ENCODE measurements at regions not wholly inside any gene's neighbourhood (a gene's known extent, or its start where the extent isn't known, plus 50 kb on each side); places are given as distances from the start of the nearest gene placed in this dataset.

DNA sequence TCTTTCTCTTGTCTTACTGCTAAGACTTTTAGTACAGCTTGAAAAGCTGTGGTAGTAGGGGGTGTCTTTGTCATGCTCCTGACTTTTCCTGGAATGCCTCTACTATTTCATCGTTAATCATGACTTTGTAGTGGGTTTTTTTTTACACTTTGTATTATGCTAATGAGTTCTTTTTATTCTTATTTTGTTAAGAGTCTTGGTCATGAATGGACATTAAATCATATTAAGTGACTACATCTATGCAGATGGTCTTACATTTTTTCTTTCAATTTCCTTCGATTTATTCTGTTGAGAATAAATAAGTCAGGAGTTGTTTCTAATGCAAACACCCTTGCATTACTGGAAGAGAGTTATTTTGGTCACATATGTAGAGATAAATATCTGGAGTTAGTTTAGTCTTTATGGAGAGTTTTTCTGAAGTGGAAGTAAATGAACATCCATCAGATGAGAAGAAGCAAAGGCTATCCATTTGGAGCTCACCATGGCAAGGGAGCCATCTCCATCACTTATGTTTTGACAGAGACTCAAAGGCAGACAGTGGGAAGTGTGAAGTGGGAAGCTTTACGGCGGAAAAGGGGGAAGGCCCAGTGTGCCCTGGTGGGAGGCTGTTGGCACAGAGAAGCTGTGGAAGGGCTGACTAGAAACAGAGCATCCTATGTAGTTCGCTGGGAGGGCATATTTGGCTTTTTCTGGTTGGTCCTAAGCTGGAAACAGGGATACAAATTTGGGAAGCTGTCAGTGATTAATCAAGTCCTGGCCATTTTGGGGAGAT is 73.1 kb upstream of the PRR23E start:
- no peak for DNase-seq (ENCODE audit: low read depth)
- no peak overlapping the region for H3K4me3 ChIP-seq (ENCODE audit: low read depth, low read length)
- TF ChIP-seq, protein P1, sequence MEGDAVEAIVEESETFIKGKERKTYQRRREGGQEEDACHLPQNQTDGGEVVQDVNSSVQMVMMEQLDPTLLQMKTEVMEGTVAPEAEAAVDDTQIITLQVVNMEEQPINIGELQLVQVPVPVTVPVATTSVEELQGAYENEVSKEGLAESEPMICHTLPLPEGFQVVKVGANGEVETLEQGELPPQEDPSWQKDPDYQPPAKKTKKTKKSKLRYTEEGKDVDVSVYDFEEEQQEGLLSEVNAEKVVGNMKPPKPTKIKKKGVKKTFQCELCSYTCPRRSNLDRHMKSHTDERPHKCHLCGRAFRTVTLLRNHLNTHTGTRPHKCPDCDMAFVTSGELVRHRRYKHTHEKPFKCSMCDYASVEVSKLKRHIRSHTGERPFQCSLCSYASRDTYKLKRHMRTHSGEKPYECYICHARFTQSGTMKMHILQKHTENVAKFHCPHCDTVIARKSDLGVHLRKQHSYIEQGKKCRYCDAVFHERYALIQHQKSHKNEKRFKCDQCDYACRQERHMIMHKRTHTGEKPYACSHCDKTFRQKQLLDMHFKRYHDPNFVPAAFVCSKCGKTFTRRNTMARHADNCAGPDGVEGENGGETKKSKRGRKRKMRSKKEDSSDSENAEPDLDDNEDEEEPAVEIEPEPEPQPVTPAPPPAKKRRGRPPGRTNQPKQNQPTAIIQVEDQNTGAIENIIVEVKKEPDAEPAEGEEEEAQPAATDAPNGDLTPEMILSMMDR (IDR thresholded peaks at IDR 0.05; ENCODE audit: insufficient read depth, low read depth, low read length, missing control alignments) = no peak

DNA sequence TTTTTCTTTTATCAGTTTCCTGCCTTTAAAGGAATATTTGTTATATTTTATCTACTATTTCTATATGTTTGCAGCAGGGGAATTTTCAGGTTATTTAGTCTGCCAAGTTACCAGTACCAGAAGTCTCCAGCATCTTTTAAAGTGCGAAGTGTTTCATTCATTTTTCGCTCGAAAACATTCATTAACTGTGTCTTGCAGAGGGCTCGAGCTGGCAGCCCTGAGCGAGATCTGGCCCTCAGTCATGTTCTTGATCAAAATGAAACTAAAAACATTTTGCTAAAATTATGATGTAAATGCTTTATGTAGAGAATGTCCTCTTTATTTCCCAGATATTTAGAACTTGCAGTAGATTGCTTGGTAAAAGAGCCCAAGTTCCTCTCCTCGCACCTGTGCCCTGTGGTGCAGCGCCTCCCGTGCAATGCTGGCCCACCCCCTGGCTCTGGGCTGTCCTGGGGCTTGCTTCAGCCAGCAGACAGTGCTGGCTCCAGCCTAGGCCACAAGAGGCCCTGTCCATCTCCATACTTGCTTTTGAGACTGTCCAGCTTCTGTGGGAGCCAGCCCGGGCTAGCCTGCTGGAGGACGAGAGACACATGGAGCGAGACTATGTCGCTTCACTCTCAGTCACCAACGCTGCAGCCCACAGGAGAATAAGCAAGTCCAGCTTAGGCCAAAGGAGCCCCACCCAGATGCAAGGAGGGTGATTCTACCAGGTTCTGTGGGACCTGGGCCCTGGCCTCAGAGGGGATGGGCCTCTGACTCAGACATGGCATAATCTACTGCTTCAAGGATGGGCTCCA is 71.9 kb upstream of the PRR23E start:
- DNase-seq (ENCODE audit: low read depth) = no peak
- no peak overlapping the region for H3K4me3 ChIP-seq (ENCODE audit: low read depth, low read length)
- TF ChIP-seq, protein P1 (IDR thresholded peaks at IDR 0.05; ENCODE audit: insufficient read depth, low read depth, low read length, missing control alignments) = no peak

DNA sequence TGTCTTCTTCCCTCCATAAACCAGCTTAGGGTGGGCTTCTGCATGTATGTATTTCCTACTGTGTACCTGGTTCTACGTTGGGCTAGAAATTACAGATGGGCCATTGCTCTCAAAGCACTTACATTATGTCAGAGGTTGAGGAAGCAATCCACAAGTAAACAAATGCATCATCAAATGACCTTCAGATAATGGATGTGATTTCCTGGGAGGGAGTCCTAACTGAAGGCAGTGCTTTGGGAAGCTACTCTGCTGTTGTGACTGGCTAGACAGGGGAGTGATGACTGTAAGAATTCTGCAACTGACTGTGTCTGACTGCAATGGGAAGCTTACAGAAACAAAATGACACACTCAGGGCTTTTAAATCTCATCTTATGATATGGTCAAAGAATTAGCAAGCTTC is 71.0 kb upstream of the PRR23E start:
- no peak for DNase-seq (ENCODE audit: low read depth)
- TF ChIP-seq, protein P1 (IDR thresholded peaks at IDR 0.05; ENCODE audit: insufficient read depth, low read depth, low read length, missing control alignments) = no peak
- no peak overlapping the region for H3K4me3 ChIP-seq (ENCODE audit: low read depth, low read length)

DNA sequence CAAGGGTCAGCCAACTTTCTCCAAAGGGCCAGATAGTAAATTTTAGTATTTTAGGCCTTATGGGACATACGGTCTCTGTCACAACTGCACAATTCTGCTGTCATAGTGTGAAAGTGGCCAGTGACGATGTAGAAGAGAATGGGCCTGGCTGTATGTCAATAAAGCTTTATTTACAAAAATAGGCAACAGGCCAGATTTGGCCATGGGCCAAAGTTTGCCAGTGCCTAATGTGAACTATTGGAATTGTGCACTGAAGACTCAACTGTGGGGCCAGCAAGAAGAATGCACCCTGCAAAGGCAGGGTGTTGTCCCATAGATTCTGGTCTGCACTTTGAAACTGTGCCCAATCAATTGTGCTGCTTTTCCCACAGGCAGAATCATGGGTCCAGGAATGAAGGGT is 69.4 kb upstream of the PRR23E start:
- TF ChIP-seq, protein P1 (IDR thresholded peaks at IDR 0.05; ENCODE audit: insufficient read depth, low read depth, low read length, missing control alignments) = no peak
- no peak for DNase-seq (ENCODE audit: low read depth)

DNA sequence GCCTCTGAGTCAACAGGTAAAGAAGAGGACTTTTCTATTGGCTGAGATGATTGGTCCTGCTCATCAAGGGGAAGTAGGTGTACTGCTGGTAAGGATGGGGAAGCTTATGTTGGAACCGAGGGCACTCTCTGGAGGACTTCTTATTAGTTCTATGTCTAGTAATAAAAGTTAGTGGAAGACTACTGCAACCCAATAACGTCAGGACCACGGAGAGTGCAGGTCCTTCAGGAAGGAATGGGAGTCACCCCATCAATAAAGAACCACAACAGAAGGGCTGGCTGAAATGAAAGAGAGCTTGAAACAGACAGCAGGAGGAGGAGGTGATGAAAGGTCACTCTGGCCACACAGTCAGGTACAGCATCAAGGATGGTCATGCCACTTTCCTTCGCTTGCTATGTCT is 68.8 kb upstream of the PRR23E start:
- TF ChIP-seq, protein P1 (IDR thresholded peaks at IDR 0.05; ENCODE audit: insufficient read depth, low read depth, low read length, missing control alignments) = no peak
- H3K4me3 ChIP-seq (ENCODE audit: low read depth, low read length) = no peak overlapping the region
- no peak for DNase-seq (ENCODE audit: low read depth)

More for the DNA sequence above, 69.4 kb upstream of the PRR23E start:
- no peak overlapping the region for H3K4me3 ChIP-seq (ENCODE audit: low read depth, low read length)

DNA sequence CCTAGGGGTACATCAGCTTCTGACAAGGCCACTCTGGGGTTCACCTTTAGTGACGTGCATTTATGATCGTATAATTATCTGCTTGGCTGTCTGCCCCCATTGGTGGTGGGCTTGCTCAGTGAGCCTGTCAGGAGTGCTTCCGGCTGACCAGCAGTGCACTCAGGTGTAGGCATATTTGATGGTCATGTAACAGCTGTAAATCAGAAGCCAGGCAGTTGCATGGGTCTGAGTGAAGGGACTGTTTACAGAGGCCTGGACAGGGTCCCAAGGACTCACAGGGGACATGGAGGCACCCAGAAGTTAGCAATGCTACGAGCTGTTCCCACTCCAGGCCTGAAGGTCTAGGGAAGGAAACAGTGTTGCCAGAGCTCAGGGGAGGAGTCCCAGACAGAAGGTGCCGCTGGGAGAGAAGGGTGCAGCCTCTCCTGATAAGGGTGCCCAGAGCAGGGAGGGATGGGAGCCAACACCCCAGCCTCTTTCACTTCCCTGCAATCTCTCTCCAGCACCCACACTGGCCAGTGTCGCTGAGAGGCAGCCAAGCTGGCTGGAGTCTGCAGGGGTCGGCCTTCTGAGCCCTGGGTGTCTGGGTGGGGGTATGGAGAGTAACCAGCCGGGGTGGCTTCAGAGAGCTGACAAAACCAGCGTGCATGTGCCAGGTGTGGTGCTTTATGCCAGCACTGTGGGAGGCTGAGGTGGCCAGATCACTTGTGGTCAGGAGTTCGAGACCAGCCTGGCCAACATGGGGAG is 61.3 kb upstream of the PRR23E start:
- TF ChIP-seq, protein P1 (IDR thresholded peaks at IDR 0.05; ENCODE audit: insufficient read depth, low read depth, low read length, missing control alignments) = no peak
- no peak for DNase-seq (ENCODE audit: low read depth)
- no peak overlapping the region for H3K4me3 ChIP-seq (ENCODE audit: low read depth, low read length)

Data from GM12865 (cell line).